Sigmoid colon (tissue), 4 donors: ENCODE measurements at regions not wholly inside any gene's neighbourhood (a gene's known extent, or its start where the extent isn't known, plus 50 kb on each side); places are given as distances from the start of the nearest gene placed in this dataset.

Source experiments
- CTCF ChIP-seq, 4 experiments: fragments of 450-650 bp in 3 of 4; fragments of 200-600 bp in 1 of 4; IDR thresholded peaks; one replicate each; pipeline ENCODE4 v1.5.1; 2016 to 2019; ENCODE audit warnings: antibody characterized with exemption in 4 of 4, mild to moderate bottlenecking in 3 of 4, moderate library complexity in 2 of 4
- EP300 ChIP-seq, 4 donors: sonication (generic); formaldehyde crosslinking; IDR thresholded peaks; one replicate each; pipeline ENCODE4 v1.6.1; 2017; ENCODE audit warnings: antibody characterized with exemption in 4 of 4
- POLR2AphosphoS5 ChIP-seq, 4 donors: sonication (generic); formaldehyde crosslinking; IDR thresholded peaks; one replicate each; pipeline ENCODE4 v1.6.1; 2017; ENCODE audit warnings: antibody characterized with exemption in 4 of 4

- TF ChIP-seq EP300 (IDR thresholded peaks at IDR 0.05), result no peak
- no peak for TF ChIP-seq POLR2AphosphoS5 (IDR thresholded peaks at IDR 0.05)
- no peak for TF ChIP-seq CTCF (IDR thresholded peaks at IDR 0.05)
Observed at GRCh38 chr12:33757701-33758100, 264.6 kb upstream of the ALG10 start.
